OCI-M2 (cell line): ENCODE measurements at regions not wholly inside any gene's neighbourhood (a gene's known extent, or its start where the extent isn't known, plus 50 kb on each side); places are given as distances from the start of the nearest gene placed in this dataset.

Source experiments
- DNase-seq: peaks from one replicate; lab custom pipeline; 2025; ENCODE audit not compliant: unreplicated experiment; lab: John Stamatoyannopoulos, UW

DNA sequence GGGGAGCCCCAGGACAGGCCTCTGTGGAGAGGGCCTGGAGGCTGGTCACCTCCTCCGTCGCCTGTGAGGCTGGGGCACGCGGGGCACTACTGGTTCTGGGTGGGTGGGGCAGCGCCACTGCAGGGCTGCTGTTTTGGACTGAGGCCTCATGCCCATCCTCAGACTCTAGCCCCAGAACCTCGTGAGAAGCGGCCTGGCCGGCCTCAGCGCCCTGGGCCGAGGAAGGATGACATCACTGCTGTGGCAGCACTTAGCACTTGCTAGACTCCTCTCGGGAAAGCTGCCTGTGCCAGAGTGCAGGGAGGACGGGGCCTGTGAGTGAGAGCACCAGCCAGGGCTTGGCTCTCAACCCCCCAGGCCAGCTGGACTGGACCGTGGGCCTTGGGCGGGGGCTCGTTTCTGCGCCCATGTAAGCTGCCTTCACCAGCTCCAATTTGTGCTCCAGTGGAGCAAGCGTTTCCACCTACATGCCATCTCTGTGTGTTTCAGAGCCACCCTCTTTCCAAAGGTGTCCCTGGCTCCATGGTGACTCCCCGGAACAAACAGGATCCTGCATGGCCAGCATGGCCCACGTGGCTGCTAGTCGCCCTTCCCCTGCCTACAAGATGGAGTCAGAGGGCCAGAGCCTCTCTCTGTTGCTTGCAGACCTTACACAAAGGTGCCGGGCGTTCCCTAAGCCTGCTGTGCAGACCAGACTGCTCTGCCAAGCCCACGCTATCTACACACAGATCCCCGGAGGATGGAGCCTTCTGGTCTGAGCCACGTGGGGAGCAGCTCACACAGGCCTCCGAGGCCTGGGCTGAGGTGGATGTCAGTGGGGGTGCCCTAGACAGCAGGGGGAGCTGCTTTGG lies 102.9 kb downstream of the CTTN start:
- no peak for DNase-seq

DNA sequence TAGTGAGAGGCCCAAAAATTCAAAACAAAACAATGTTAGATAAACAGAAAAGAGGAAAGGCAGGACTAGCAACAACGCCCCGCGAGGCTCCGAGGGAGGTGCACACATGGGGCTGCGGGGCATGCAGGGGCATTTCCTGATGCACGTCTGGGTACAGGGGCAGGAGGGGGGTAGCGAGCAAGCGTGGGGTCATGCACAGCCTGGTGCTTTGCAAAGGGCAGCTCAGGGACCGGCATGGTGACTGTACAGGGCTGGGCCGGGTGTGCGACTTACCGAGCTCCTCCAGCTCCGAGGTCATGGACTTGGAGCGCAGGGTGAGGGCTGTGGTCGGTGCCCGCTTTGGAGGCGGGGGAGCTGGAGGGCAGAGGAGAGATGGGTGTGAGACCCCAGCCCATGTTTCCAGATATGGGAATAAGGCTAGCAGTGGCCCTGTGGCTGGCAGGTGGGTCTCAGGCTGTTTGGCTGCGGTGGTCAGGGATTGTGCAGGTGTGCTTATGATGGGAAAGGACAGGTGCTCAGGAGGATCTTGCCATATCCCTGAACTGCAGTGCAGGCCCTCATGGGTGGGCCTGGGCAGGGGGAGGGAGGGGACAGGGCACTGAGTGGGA lies 103.7 kb downstream of the CTTN start:
- no peak for DNase-seq

DNA sequence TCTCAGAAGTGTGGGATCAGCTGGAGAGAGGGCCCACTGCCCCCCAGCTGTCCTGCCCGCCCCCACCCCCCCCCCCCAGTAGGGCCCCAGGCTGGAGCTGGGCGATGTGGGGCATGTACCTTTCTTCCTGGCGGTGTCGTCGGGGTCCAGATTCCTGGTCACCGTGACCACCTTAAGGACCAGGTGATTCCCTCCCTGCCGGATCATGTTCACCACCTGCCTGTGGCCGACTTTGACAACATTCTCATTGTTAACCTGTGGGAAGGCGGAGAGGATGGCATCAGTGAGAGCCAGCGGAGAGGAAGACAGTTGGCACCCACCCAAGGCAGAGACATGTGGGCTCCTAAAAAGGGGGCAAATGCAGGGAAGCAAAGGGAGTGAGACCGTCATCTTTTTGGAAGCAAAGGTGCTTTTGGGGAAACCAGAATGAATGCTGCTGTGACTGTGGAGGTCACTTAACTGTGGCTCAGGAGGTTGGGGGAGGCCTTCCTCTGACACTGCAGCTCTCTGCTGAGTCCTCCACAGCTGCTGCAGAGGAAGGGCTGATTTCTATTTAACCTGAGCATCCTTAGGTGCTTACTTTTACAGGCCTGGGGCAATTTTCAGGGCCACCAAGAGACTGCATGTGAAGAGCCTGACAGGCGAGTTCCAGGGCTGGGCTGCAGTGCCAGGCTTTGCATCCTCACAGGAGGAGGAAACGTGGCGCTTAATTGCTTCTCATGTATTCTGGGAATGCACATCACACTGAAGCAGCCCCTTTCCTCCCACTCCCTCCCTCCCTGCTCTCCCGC lies 104.5 kb downstream of the CTTN start:
- no peak for DNase-seq

DNA sequence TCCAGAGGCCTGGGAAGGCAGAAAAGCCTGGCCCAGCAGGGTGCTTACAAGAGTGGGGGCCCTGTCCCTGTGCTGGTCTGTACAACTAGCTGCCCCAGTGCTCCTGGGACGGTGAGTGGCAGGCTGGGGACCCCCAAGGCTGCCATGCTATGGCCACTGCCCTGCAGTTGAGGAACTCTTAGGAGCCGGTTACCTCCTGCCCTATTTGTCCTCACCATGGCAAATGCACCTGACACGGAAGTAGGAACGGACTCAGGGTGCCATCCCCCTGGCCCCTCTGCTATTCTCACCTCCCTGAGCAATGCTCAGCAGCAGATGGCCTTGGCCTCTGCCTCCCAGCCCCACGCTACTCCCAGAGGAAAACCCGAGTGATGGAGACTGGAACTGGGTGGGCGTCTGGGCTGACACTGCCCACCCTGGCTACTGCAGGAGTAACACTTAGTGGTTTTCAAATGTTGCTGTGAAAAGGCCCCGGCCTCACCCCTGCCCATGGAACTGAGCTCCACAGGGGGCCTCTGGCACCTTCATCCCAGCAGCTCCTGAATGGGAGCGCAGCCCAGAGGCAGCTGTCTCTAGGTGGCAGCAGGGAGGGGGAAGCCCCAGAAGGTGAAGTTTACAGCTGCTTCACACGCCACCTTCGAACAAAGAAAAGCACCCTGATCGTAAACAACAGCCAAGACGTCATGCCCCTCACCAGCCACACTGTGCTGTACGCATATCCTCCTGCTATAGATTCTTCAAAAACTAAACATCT lies 105.3 kb downstream of the CTTN start:
- DNase-seq: no peak

DNA sequence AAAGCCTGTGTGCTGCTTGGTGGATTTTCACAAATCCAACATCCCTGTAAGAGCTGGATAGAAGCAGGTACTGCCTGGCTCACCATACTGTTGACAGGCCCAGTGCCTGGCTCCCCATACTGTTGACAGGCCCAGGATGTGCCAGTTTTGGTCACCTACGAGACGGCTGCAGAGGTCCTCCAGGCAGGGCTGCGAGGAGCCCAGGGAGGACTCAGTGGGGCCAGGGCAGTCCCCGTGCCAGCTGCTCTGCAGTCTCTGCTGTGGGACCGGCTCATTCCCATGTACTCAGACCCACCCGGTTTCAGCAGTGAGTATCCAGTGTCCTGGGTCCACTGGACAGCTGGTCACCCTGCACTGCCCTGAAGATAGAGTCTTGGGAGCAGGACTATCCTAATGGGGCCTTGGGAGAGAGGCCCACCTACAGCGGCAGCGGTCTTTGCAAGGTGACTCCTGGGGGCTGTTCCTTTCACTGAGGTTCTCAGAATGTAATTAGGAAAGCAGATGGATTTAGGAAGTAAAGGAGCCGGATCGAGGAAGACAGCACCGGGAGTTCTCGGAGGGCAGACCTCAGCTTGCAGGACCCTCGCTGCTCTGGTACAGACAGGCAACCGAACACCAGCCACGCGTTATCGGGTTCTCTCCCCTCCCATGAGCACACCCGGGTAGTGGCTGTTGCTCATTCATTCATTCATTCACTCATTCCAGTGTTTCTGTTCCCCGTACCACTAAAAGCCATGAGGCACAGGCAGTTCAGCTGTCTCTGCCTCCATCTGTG lies 106.1 kb downstream of the CTTN start:
- no peak for DNase-seq

DNA sequence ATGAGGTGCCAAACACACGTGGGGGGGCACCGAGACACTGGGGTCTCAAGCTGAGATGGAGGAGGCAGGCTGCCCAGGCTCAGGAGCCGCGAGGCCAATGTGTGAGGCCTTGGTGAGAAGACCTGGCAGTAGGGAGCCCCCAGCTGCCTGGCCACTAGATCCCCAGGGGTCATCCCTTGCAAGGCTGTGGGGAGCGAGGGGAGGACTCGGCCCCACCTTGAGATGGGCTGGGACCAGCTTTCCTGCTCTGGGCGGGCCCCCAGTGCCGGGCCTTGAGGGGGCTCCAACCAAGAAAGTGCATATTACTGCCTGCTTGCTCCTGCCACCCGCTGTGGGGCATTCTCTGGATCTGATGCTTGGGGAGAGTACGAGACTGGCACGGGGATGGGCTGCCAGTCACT lies 107.0 kb downstream of the CTTN start:
- DNase-seq: no peak

DNA sequence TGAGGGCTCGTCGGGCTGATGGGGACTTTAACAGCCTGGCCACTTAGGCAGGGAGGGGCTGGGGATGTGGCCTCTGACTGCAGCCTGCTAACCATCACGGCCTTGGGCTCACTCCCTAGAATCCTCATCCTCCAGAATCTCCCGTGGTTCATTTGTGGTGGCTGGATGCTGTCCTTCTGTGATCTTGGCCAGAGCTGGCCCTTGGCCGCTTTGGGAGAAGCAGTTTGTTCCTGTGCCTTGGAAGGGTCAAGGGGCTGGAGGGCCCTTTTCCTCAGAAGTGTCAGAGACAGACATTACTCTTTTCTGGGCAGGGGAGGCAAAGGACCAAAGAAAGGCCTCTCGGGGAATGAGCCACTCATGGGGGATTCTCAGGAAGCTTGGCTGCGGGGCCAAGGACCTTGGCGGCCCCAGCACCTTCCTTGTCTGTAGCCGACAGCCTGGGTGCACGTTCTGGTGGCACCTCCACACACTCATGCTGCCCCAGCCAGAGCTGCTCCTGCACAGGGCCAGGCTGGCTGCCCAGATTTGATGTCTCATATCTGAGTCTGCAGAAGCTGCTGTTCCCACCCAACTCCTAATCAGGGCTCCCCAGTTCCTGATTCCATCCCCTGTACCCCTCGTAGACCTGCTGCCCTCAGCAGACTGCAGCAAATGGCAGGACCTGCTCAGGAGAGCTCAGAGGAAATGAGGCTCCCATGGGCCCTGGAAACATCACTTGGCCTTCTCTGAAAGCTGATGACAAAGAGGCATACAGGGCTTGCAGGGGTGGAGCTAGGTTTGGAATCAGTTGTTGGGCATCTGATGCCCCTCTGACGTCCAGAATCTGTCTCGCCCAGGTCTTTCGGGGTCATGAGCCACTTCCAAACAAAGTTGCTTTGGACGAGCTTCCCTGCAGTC lies 107.7 kb downstream of the CTTN start:
- no peak for DNase-seq

DNA sequence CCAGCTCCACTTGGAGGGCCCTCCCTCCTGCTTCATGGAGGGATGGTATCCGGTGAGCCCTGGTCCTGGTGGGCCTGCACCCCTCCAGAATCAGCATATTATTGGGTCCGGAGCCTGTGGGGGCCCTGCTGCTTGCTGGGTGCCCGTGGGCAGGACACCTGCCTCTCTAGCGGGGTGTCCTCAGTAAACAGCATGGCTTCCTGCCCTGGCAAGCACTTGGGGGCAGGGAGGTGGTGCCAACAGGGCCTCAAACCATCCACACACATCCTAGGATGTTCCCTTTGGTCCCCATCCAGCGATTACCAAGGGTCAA lies 108.3 kb downstream of the CTTN start:
- DNase-seq: no peak

DNA sequence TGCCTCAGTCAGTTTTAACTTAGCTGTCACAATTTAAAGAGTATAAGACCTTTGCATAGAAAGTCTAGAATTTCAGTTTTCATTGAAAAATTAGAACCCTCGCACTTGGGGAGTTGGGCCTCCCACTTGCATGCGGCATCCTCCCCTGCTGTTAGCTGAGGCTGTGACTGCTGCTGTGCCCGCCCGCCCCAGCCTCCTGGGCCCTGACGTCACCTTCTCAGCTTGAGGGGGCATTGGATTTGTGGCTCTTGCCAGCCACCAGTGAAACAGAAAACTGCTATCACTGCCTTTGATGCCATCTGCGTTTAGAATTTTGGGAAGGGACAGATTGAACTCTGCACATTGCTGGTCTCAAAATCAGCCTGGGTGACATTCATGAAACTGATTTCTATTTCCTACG lies 108.7 kb downstream of the CTTN start:
- DNase-seq: no peak

DNA sequence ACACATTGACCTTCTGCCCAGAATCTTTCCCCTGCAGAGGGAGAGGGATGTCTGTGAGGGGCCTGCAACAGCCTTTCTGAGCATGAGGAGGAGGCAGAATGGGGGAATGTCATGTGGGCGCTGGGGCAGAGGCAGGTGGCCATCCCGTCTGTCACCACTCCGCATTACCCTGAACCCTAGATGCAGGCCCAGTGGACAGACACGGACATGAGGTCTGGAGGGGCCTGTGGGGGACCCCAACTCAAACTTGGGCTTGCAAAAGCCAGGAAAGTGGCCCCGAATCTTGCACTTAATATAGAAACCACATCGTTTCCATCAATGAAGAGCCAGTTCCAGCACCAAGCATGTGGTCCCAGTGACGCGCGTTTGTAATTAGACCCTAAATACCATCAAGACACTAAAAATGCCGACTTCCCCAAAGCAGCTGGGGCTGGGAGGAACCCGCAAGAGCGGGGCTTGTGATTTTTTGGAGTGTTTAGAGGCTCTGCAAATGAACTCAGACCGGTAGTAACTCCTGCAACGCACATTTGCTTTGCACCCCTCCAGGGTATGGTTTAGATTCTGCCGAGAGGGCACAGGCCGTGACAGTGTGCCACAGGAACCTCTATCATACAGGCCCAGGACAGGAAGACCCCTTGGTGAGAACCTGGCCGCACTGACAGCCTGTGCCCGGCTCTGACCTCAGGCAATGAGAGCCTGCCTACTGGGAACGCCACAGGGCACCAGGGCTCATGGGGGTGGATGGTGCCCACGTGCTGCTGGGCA lies 109.3 kb downstream of the CTTN start:
- no peak for DNase-seq

DNA sequence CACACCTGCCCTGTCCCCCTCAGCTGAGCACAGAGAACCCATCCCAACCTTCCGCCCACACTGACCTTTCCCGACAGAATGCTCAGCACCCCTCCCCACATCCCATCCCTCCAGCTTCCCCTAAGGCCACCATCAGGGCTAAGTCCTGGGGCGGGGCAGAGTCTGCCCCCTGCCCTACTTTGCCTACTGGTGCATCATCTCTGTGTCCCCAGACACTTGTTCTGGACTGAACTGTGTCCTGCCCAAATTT lies 109.8 kb downstream of the CTTN start:
- no peak for DNase-seq

DNA sequence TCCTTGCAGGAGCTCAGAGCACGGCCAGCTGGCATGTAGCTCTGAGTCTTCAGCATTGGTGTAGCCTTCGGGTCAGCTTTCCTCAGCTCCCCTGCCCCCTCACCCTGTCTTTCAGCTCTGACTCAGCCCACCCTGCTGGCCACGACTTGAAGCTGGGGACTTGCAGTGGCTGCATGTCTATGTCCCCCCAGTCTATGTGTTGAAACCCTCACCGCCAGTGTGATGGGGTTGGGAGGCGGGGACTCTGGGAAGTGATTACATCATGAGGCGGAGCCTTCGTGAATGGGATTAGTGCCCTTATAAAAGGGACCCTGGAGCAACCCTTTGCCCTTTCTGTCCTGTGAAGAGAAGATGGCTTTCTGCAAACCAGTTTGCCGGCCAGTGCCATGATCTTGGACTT lies 111.1 kb downstream of the CTTN start:
- DNase-seq: no peak

DNA sequence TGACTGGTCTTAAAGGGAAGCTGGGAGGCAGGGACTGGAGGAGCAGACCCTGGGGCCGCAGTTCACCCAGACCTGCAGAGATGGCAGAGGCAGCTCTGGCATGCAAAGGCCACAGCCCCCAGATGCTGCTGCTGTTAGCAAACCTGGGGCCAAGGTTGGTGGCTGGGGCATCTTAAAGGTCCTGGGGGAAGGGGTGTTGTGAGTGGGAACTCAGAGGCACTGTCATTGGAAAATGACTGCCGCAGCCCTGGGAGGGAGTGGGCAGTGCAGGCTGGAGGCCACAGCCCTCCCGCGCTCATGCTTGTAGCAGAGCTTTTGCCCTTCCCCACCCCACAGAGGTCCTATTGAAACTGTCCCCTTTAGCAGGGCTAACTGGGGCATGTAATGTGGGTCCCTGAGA lies 111.8 kb downstream of the CTTN start:
- DNase-seq: no peak

DNA sequence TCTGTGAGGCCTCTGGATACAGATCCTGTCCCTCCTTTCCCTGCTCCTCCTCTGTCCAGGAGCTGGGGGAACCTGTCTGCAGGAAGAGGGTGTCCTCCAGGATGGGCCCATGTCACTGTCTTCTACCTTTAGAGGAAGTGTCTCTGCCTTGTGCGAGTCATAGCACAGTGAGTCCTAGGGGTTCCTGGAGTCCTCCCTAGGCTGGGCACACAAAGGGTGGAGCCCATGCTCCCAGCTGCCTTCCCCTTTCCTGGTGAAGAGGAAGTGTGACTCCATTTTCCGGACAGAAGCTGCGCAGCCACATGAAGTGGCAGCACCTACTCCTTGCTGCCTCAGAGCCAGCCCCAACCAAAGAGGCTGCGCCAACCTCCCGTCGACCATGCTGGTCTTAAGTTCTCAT lies 112.2 kb downstream of the CTTN start:
- DNase-seq: no peak

DNA sequence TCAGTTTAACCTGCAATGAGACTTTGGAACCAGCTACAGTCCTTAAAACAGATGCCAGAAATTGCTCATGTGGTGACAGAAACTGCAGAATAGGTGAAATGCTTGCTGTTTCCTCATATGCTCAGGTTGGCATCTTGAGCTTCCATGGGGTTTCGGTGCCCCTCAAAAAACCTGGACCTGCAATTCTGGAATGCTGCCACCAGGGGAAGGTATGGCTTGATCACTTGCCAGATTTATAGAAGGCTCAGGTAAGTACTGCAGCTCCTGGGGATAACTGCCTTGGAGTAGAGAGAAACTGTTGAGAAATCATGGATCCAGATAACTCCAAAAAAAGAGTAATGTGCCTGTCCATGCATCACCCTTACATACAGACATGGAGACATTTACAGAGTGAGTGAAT lies 113.0 kb downstream of the CTTN start:
- no peak for DNase-seq

DNA sequence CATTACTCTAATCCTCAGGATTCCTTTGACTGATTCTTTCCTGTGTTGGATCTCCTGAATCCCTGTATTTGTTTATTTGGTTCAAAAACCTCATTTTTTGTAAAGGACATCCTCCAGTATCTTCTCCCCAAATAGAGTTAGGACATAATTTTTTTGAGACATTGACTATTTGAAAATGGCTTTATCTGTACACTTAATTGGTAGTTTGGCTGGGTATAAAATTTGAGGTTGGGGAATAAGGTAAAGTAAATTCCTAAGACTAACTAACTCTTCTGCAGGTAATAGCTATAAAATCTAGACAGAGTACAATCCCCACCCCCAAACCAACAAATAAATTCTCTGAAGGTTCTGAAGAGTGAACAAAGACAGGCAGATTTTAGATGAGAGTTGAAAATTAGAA lies 114.4 kb downstream of the CTTN start:
- no peak for DNase-seq

DNA sequence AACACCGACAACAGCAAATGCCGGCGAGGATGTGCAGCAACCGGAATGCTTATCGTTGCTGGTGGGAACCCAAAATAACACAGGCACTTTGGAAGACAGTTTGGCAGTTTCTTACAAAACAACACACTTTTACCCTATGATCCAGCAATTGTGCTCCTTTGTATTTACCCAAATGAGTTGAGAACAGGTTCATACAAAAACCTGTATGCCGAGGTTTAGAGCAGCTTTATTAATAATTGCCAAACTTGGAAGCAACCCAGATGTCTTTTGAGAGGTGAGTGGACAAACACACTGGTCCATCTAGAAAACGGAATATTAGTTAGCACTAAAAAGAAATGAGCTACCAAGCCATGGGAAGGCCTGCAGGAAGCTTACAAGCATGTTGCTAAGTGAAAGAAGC lies 118.9 kb downstream of the CTTN start:
- no peak for DNase-seq

DNA sequence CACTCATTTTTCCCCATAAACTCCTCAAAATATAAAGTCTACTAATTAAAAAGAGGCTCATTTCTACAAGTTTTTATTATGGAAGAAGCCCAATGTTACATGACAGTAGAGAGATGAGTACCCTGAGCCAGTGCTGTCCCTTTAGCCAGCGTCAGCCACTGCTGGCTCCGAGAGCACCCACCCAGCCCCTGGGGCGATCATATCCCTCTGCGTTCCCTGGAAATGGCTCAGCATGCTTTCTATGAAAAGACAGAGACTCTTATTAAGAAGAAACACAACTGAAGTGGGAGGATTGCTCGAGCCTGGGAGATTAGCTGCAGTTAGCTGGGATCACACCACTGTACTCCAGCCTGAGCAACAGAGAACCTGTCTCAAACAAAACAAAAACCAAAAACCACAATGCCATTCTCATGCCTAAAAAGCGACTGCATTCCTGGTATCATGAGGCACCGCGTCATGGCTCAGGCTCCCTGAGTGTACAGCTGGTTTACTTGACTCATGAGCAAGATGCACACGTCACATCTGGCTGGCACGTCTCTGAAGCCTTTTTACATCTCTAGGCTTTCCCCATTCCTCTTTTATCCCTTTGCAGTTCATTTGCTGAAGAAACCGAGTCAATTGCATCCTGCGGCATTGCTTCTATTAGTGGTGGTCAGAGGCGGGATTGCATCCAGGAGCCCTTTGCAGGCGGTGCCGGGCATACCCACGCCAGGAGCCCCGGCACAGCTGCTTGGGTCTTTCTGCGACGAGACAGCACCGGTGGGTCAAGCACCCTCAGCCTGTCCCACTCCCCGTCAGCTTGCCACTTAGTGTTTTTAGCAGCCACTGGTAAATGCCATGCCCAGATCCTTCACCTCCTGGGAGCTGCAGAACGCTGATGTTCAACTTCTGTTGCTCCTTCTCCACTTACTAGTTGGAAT lies 119.9 kb downstream of the CTTN start:
- no peak for DNase-seq
